ENCODE measurements at regions not wholly inside any gene's neighbourhood (a gene's known extent, or its start where the extent isn't known, plus 50 kb on each side); places are given as distances from the start of the nearest gene placed in this dataset.

- no peaks in the 10 kb centered on the region for H3K9me3 ChIP-seq (ENCODE audit: control insufficient read depth, low read length)
- H3K4me1 ChIP-seq (ENCODE audit: control insufficient read depth, insufficient read depth, low read length), result no peaks in the 10 kb centered on the region
- H3K4me3 ChIP-seq (ENCODE audit: insufficient read depth, low read depth, low read length), result no peak overlapping the region
- no peak overlapping the region for H3K27ac ChIP-seq (ENCODE audit: insufficient read depth, low read depth, low read length, poor library complexity, severe bottlenecking)
- no peaks in the 10 kb centered on the region for H3K27me3 ChIP-seq (ENCODE audit: control insufficient read depth, insufficient read depth, low read length, poor library complexity, severe bottlenecking)
- H3K36me3 ChIP-seq (ENCODE audit: control insufficient read depth, insufficient read depth, low read length), result no peaks in the 10 kb centered on the region
- WGBS, 2 experiments, result 90 to 93% methylated on average over 4 of the region's 4 CpGs
Observed at GRCh38 chr16:54846766-54847165, 83.9 kb upstream of the IRX5 start.

- Histone ChIP-seq H3K9me3 (ENCODE audit: control insufficient read depth, low read length) (no peaks in the 10 kb centered on the region), H3K4me3 (ENCODE audit: insufficient read depth, low read depth, low read length) (no peak overlapping the region), H3K27ac (ENCODE audit: insufficient read depth, low read depth, low read length, poor library complexity, severe bottlenecking) (no peak overlapping the region), H3K4me1 (ENCODE audit: control insufficient read depth, insufficient read depth, low read length) (no peaks in the 10 kb centered on the region), H3K27me3 (ENCODE audit: control insufficient read depth, insufficient read depth, low read length, poor library complexity, severe bottlenecking) (no peaks in the 10 kb centered on the region), H3K36me3 (ENCODE audit: control insufficient read depth, insufficient read depth, low read length) (no peaks in the 10 kb centered on the region)
- 87 to 90% methylated on average over 1 of the region's 1 CpG for WGBS, 2 experiments
Observed at GRCh38 chr16:54843424-54843750, 87.3 kb upstream of the IRX5 start.

GRCh38 chr16:54842743-54843423 lies 87.8 kb upstream of the IRX5 start:
- Histone ChIP-seq H3K4me1 (ENCODE audit: control insufficient read depth, insufficient read depth, low read length) (no peaks in the 10 kb centered on the region), H3K9me3 (ENCODE audit: control insufficient read depth, low read length) (no peaks in the 10 kb centered on the region), H3K27ac (ENCODE audit: insufficient read depth, low read depth, low read length, poor library complexity, severe bottlenecking) (no peak overlapping the region), H3K27me3 (ENCODE audit: control insufficient read depth, insufficient read depth, low read length, poor library complexity, severe bottlenecking) (no peaks in the 10 kb centered on the region), H3K36me3 (ENCODE audit: control insufficient read depth, insufficient read depth, low read length) (no peaks in the 10 kb centered on the region), H3K4me3 (ENCODE audit: insufficient read depth, low read depth, low read length) (no peak overlapping the region)
- WGBS, 2 experiments, result 85 to 94% methylated on average over 4 to 5 of the region's 5 CpGs

- Histone ChIP-seq H3K27ac (ENCODE audit: insufficient read depth, low read depth, low read length, poor library complexity, severe bottlenecking) (no peak overlapping the region), H3K4me1 (ENCODE audit: control insufficient read depth, insufficient read depth, low read length) (no peaks in the 10 kb centered on the region), H3K27me3 (ENCODE audit: control insufficient read depth, insufficient read depth, low read length, poor library complexity, severe bottlenecking) (no peaks in the 10 kb centered on the region), H3K36me3 (ENCODE audit: control insufficient read depth, insufficient read depth, low read length) (no peaks in the 10 kb centered on the region), H3K4me3 (ENCODE audit: insufficient read depth, low read depth, low read length) (no peak overlapping the region), H3K9me3 (ENCODE audit: control insufficient read depth, low read length) (no peaks in the 10 kb centered on the region)
- 94 to 95% methylated on average over 26 of the region's 26 CpGs for WGBS, 2 experiments
Observed at GRCh38 chr16:54829691-54830090, 101.0 kb upstream of the IRX5 start.

GRCh38 chr16:54822892-54823291 lies 107.8 kb upstream of the IRX5 start:
- peaks cover 4% of the 10 kb centered on the region for H3K4me1 ChIP-seq (ENCODE audit: control insufficient read depth, insufficient read depth, low read length)
- no peaks in the 10 kb centered on the region for H3K27me3 ChIP-seq (ENCODE audit: control insufficient read depth, insufficient read depth, low read length, poor library complexity, severe bottlenecking)
- no peaks in the 10 kb centered on the region for H3K36me3 ChIP-seq (ENCODE audit: control insufficient read depth, insufficient read depth, low read length)
- no peak overlapping the region for H3K4me3 ChIP-seq (ENCODE audit: insufficient read depth, low read depth, low read length)
- H3K27ac ChIP-seq (ENCODE audit: insufficient read depth, low read depth, low read length, poor library complexity, severe bottlenecking), result no peak overlapping the region
- WGBS, 2 experiments, result 85 to 91% methylated on average over 4 of the region's 4 CpGs
- H3K9me3 ChIP-seq (ENCODE audit: control insufficient read depth, low read length), result no peaks in the 10 kb centered on the region

- H3K9me3 ChIP-seq (ENCODE audit: control insufficient read depth, low read length), result no peaks in the 10 kb centered on the region
- H3K36me3 ChIP-seq (ENCODE audit: control insufficient read depth, insufficient read depth, low read length), result no peaks in the 10 kb centered on the region
- 87 to 89% methylated on average over 4 to 5 of the region's 5 CpGs for WGBS, 2 experiments
- no peak overlapping the region for H3K4me3 ChIP-seq (ENCODE audit: insufficient read depth, low read depth, low read length)
- H3K27me3 ChIP-seq (ENCODE audit: control insufficient read depth, insufficient read depth, low read length, poor library complexity, severe bottlenecking), result no peaks in the 10 kb centered on the region
- H3K27ac ChIP-seq (ENCODE audit: insufficient read depth, low read depth, low read length, poor library complexity, severe bottlenecking), result no peak overlapping the region
- H3K4me1 ChIP-seq (ENCODE audit: control insufficient read depth, insufficient read depth, low read length), result peaks cover 6% of the 10 kb centered on the region
Observed at GRCh38 chr16:54822492-54822891, 108.2 kb upstream of the IRX5 start.

GRCh38 chr16:54821731-54822130 lies 108.9 kb upstream of the IRX5 start:
- no peaks in the 10 kb centered on the region for H3K27me3 ChIP-seq (ENCODE audit: control insufficient read depth, insufficient read depth, low read length, poor library complexity, severe bottlenecking)
- H3K27ac ChIP-seq (ENCODE audit: insufficient read depth, low read depth, low read length, poor library complexity, severe bottlenecking), result no peak overlapping the region
- no peak overlapping the region for H3K4me3 ChIP-seq (ENCODE audit: insufficient read depth, low read depth, low read length)
- 91 to 95% methylated on average over 2 of the region's 2 CpGs for WGBS, 2 experiments
- peaks cover 10% of the 10 kb centered on the region for H3K4me1 ChIP-seq (ENCODE audit: control insufficient read depth, insufficient read depth, low read length)
- no peaks in the 10 kb centered on the region for H3K9me3 ChIP-seq (ENCODE audit: control insufficient read depth, low read length)
- no peaks in the 10 kb centered on the region for H3K36me3 ChIP-seq (ENCODE audit: control insufficient read depth, insufficient read depth, low read length)

- Histone ChIP-seq H3K9me3 (ENCODE audit: control insufficient read depth, low read length) (no peaks in the 10 kb centered on the region), H3K36me3 (ENCODE audit: control insufficient read depth, insufficient read depth, low read length) (no peaks in the 10 kb centered on the region), H3K4me3 (ENCODE audit: insufficient read depth, low read depth, low read length) (no peak overlapping the region), H3K27ac (ENCODE audit: insufficient read depth, low read depth, low read length, poor library complexity, severe bottlenecking) (no peak overlapping the region), H3K27me3 (ENCODE audit: control insufficient read depth, insufficient read depth, low read length, poor library complexity, severe bottlenecking) (no peaks in the 10 kb centered on the region), H3K4me1 (ENCODE audit: control insufficient read depth, insufficient read depth, low read length) (peaks cover 10% of the 10 kb centered on the region)
- WGBS, 2 experiments, result 73 to 77% methylated on average over 17 of the region's 17 CpGs
Observed at GRCh38 chr16:54817940-54818574, 112.6 kb upstream of the IRX5 start.

- Histone ChIP-seq H3K36me3 (ENCODE audit: control insufficient read depth, insufficient read depth, low read length) (no peaks in the 10 kb centered on the region), H3K9me3 (ENCODE audit: control insufficient read depth, low read length) (no peaks in the 10 kb centered on the region), H3K27me3 (ENCODE audit: control insufficient read depth, insufficient read depth, low read length, poor library complexity, severe bottlenecking) (no peaks in the 10 kb centered on the region), H3K4me1 (ENCODE audit: control insufficient read depth, insufficient read depth, low read length) (peaks cover 10% of the 10 kb centered on the region), H3K4me3 (ENCODE audit: insufficient read depth, low read depth, low read length) (no peak overlapping the region), H3K27ac (ENCODE audit: insufficient read depth, low read depth, low read length, poor library complexity, severe bottlenecking) (no peak overlapping the region)
- WGBS, 2 experiments, result 81 to 82% methylated on average over 10 of the region's 10 CpGs
Observed at GRCh38 chr16:54817432-54817831, 113.2 kb upstream of the IRX5 start.

- 94 to 95% methylated on average over 2 of the region's 3 CpGs for WGBS, 2 experiments
- no peak overlapping the region for H3K27ac ChIP-seq (ENCODE audit: insufficient read depth, low read depth, low read length, poor library complexity, severe bottlenecking)
- H3K4me3 ChIP-seq (ENCODE audit: insufficient read depth, low read depth, low read length), result no peak overlapping the region
- H3K36me3 ChIP-seq (ENCODE audit: control insufficient read depth, insufficient read depth, low read length), result no peaks in the 10 kb centered on the region
- no peaks in the 10 kb centered on the region for H3K9me3 ChIP-seq (ENCODE audit: control insufficient read depth, low read length)
- no peaks in the 10 kb centered on the region for H3K27me3 ChIP-seq (ENCODE audit: control insufficient read depth, insufficient read depth, low read length, poor library complexity, severe bottlenecking)
- H3K4me1 ChIP-seq (ENCODE audit: control insufficient read depth, insufficient read depth, low read length), result peaks cover 10% of the 10 kb centered on the region
Observed at GRCh38 chr16:54816471-54816870, 114.2 kb upstream of the IRX5 start.

All from ectodermal cell (in vitro differentiated cells).